ENCODE measurements at regions not wholly inside any gene's neighbourhood (a gene's known extent, or its start where the extent isn't known, plus 50 kb on each side); places are given as distances from the start of the nearest gene placed in this dataset.

- TF ChIP-seq CTCF (IDR thresholded peaks at IDR 0.05; ENCODE audit: control extremely low read depth, extremely low read depth, low read depth, missing control alignments): no peak
- no peak for DNase-seq (ENCODE audit: extremely low spot score)
- ChIA-PET CTCF (no interaction called here), POLR2A (no interaction called here)
These were observed 358.3 kb downstream of the NXPE2 start for GRCh38 chr11:115036406-115037180.

GRCh38 chr11:115042002-115042401 lies 363.7 kb downstream of the NXPE2 start:
- POLR2A ChIA-PET: no interaction called here
- no peak for TF ChIP-seq CTCF (IDR thresholded peaks at IDR 0.05; ENCODE audit: control extremely low read depth, extremely low read depth, low read depth, missing control alignments)
- CTCF ChIA-PET: interaction anchor here (0.9 kb wide), 1 partner anchor 9 kb away, joined by 4 read pairs; no protein-coding TSS in a partner anchor
- DNase-seq (ENCODE audit: extremely low spot score): no peak

- no peak for DNase-seq (ENCODE audit: extremely low spot score)
- POLR2A ChIA-PET: no interaction called here
- CTCF ChIA-PET: no interaction called here
- no peak for TF ChIP-seq CTCF (IDR thresholded peaks at IDR 0.05; ENCODE audit: control extremely low read depth, extremely low read depth, low read depth, missing control alignments)
These were observed 369.3 kb downstream of the NXPE2 start for GRCh38 chr11:115047631-115048030.

GRCh38 chr11:115049796-115050195 lies 371.5 kb downstream of the NXPE2 start:
- no peak for DNase-seq (ENCODE audit: extremely low spot score)
- POLR2A ChIA-PET: no interaction called here
- CTCF ChIA-PET: no interaction called here
- TF ChIP-seq CTCF (IDR thresholded peaks at IDR 0.05; ENCODE audit: control extremely low read depth, extremely low read depth, low read depth, missing control alignments): no peak

GRCh38 chr11:115050756-115051155 lies 372.4 kb downstream of the NXPE2 start:
- no peak for TF ChIP-seq CTCF (IDR thresholded peaks at IDR 0.05; ENCODE audit: control extremely low read depth, extremely low read depth, low read depth, missing control alignments)
- POLR2A ChIA-PET: no interaction called here
- CTCF ChIA-PET: no interaction called here
- DNase-seq (ENCODE audit: extremely low spot score): no peak

GRCh38 chr11:115051938-115052590 lies 373.7 kb downstream of the NXPE2 start:
- CTCF ChIA-PET: interaction anchor here (1.5 kb wide), 1 partner anchor 17 kb away, joined by 5 read pairs; no protein-coding TSS in a partner anchor
- POLR2A ChIA-PET: no interaction called here
- no peak for DNase-seq (ENCODE audit: extremely low spot score)
- TF ChIP-seq CTCF (IDR thresholded peaks at IDR 0.05; ENCODE audit: control extremely low read depth, extremely low read depth, low read depth, missing control alignments): no peak

Measured in GM10248 (cell line).